ENCODE measurements at regions not wholly inside any gene's neighbourhood (a gene's known extent, or its start where the extent isn't known, plus 50 kb on each side); places are given as distances from the start of the nearest gene placed in this dataset.

GRCh38 chr17:36743130-36743529 lies 141.7 kb downstream of the MRM1 start:
- H3K27me3 ChIP-seq: peaks cover 0 to 38% (median 4%) of the 10 kb centered on the region in 9 donors
- no peaks in the 10 kb centered on the region for H3K36me3 ChIP-seq
- DNase-seq: no peak
- no peaks in the 10 kb centered on the region for H3K4me1 ChIP-seq
- ATAC-seq: no peak
- no peak overlapping the region for H3K27ac ChIP-seq
- intact Hi-C loops (cut with DNase I): no loop called here
- 56 to 60% (median 57%) methylated on average over 7 of the region's 7 CpGs for WGBS, 4 donors
- no peak overlapping the region for H3K4me3 ChIP-seq
- H3K9me3 ChIP-seq: peaks cover 0 to 4% (median 0%) of the 10 kb centered on the region in 12 donors
- no peak for TF ChIP-seq CTCF (IDR thresholded peaks at IDR 0.05)
- TF ChIP-seq POLR2A (IDR thresholded peaks at IDR 0.05): no peak

GRCh38 chr17:36746381-36747053 lies 145.1 kb downstream of the MRM1 start:
- Histone ChIP-seq H3K27me3 (peaks cover 0 to 28% (median 0%) of the 10 kb centered on the region in 9 donors), H3K9me3 (peaks cover 0 to 4% (median 0%) of the 10 kb centered on the region in 12 donors), H3K36me3 (no peaks in the 10 kb centered on the region), H3K4me1 (no peaks in the 10 kb centered on the region), H3K4me3 (no peak overlapping the region), H3K27ac (no peak overlapping the region)
- ATAC-seq (no peak), DNase-seq (no peak)
- TF ChIP-seq POLR2A (IDR thresholded peaks at IDR 0.05): no peak
- TF ChIP-seq CTCF (IDR thresholded peaks at IDR 0.05): no peak
- 85 to 88% (median 86%) methylated on average over 18 of the region's 18 CpGs for WGBS, 4 donors
- intact Hi-C loops (cut with DNase I): no loop called here

GRCh38 chr17:36747861-36748260 lies 146.5 kb downstream of the MRM1 start:
- Histone ChIP-seq H3K4me1 (no peaks in the 10 kb centered on the region), H3K27me3 (peaks cover 0 to 35% (median 5%) of the 10 kb centered on the region in 9 donors), H3K36me3 (no peaks in the 10 kb centered on the region), H3K4me3 (no peak overlapping the region), H3K27ac (no peak overlapping the region), H3K9me3 (peaks cover 0 to 4% (median 0%) of the 10 kb centered on the region in 12 donors)
- no peak for ATAC-seq
- intact Hi-C loops (cut with DNase I): no loop called here
- 90 to 91% (median 91%) methylated on average over 8 to 12 of the region's 12 CpGs for WGBS, 4 donors
- TF ChIP-seq CTCF (IDR thresholded peaks at IDR 0.05) (no peak), POLR2A (IDR thresholded peaks at IDR 0.05) (no peak)
- DNase-seq: no peak

GRCh38 chr17:36748272-36748671 lies 146.9 kb downstream of the MRM1 start:
- TF ChIP-seq CTCF (IDR thresholded peaks at IDR 0.05) (no peak), POLR2A (IDR thresholded peaks at IDR 0.05) (no peak)
- Histone ChIP-seq H3K27me3 (peaks cover 0 to 36% (median 5%) of the 10 kb centered on the region in 9 donors), H3K9me3 (peaks cover 0 to 4% (median 0%) of the 10 kb centered on the region in 12 donors), H3K4me1 (no peaks in the 10 kb centered on the region), H3K4me3 (no peak overlapping the region), H3K36me3 (no peaks in the 10 kb centered on the region), H3K27ac (no peak overlapping the region)
- DNase-seq (no peak), ATAC-seq (no peak)
- intact Hi-C loops (cut with DNase I): no loop called here
- 59 to 74% (median 70%) methylated on average over 10 of the region's 10 CpGs for WGBS, 4 donors
